H1 (cell line): ENCODE measurements at regions not wholly inside any gene's neighbourhood (a gene's known extent, or its start where the extent isn't known, plus 50 kb on each side); places are given as distances from the start of the nearest gene placed in this dataset.

ENCODE experiments used
- CTCF ChIA-PET: fragments of 300-600 bp; sonication (Branson Sonifier 250); formaldehyde crosslinking; loops from one replicate; lab custom pipeline; 2021; ENCODE audit not compliant: partially characterized antibody; lab: Charles Lee
- POLR2A ChIA-PET: fragments of 300-600 bp; sonication (Branson Sonifier 250); formaldehyde crosslinking; loops from one replicate; lab custom pipeline; 2021; ENCODE audit warnings: inconsistent platforms; ENCODE audit not compliant: partially characterized antibody; lab: Charles Lee
- DNase-seq, 2 experiments: peaks; one replicate each; pipeline versions ENCODE4 v3.0.0 to v3.0.0-alpha.2; 2010 to 2022; ENCODE audit warnings: low spot score in 2 of 2, low read depth in 1 of 2, mixed read lengths in 1 of 2
- FAIRE-seq: peaks from 2 replicates; lab custom pipeline; 2011; peaks lifted over from hg19 to GRCh38; lab: Jason Lieb, UNC
- H2AFZ ChIP-seq: 2 replicates; pipeline ENCODE4 v1.8.1; 2012; ENCODE audit warnings: low read length, inconsistent platforms
- H2AK5ac ChIP-seq: 2 replicates; pipeline ENCODE4 v1.6.1; 2013; ENCODE audit warnings: low read depth, low read length
- H2BK120ac ChIP-seq: replicated peaks from 2 replicates; pipeline ENCODE3; 2013; ENCODE audit warnings: low read depth, low read length, inconsistent platforms
- H2BK12ac ChIP-seq: 2 replicates; pipeline ENCODE4 v1.6.1; 2013; ENCODE audit warnings: low read depth, low read length
- H2BK15ac ChIP-seq: 2 replicates; pipeline ENCODE4 v1.6.1; 2013; ENCODE audit warnings: low read length
- H2BK20ac ChIP-seq: 2 replicates; pipeline ENCODE4 v1.6.1; 2013; ENCODE audit warnings: low read length
- H2BK5ac ChIP-seq: 2 replicates; pipeline ENCODE4 v1.6.1; 2013; ENCODE audit warnings: low read depth, low read length
- H3K14ac ChIP-seq: 2 replicates; pipeline ENCODE4 v1.6.1; 2013; ENCODE audit warnings: inconsistent platforms; ENCODE audit not compliant: insufficient read length
- H3K18ac ChIP-seq: 2 replicates; pipeline ENCODE4 v1.6.1; 2013; ENCODE audit warnings: low read length; ENCODE audit errors: extremely low read depth
- H3K23ac ChIP-seq: 2 replicates; pipeline ENCODE4 v1.6.1; 2013; ENCODE audit warnings: inconsistent platforms; ENCODE audit not compliant: insufficient read length
- H3K23me2 ChIP-seq: 2 replicates; pipeline ENCODE4 v1.6.1; 2013; ENCODE audit warnings: low read depth, low read length
- H3K27ac ChIP-seq: 2 replicates; pipeline ENCODE4 v1.6.1; 2011; ENCODE audit warnings: low read depth, low read length, inconsistent platforms
- H3K27me3 ChIP-seq, 4 experiments: replicated peaks in 1 of 4; 1 replicate in 1 of 4; 2 replicates in 3 of 4; pipeline versions ENCODE4 v1.6.1 to v1.8.1; 2011 to 2013; ENCODE audit warnings: low read length in 3 of 4, mild to moderate bottlenecking in 3 of 4, inconsistent platforms in 2 of 4, mixed read lengths in 2 of 4, moderate library complexity in 1 of 4; ENCODE audit not compliant: control insufficient read depth in 3 of 4, insufficient read depth in 3 of 4; ENCODE audit errors: extremely low read depth in 1 of 4
- H3K36me3 ChIP-seq, 4 experiments: 2 replicates each; pipeline versions ENCODE4 v1.6.1 to v1.8.1; 2011 to 2013; ENCODE audit warnings: mild to moderate bottlenecking in 4 of 4, low read length in 3 of 4, moderate library complexity in 2 of 4, control low read depth in 1 of 4, inconsistent platforms in 1 of 4; ENCODE audit not compliant: insufficient read depth in 4 of 4, control insufficient read depth in 2 of 4
- H3K4ac ChIP-seq: replicated peaks from 2 replicates; pipeline ENCODE3; 2013; ENCODE audit warnings: low read length, low read depth, mixed read lengths, inconsistent platforms; ENCODE audit not compliant: insufficient read length
- H3K4me1 ChIP-seq, 4 experiments: replicated peaks in 1 of 4; 1 replicate in 1 of 4; 2 replicates in 3 of 4; pipeline versions ENCODE4 v1.6.1 to v1.8.1; 2011 to 2013; ENCODE audit warnings: low read length in 3 of 4, inconsistent platforms in 2 of 4, mixed read lengths in 1 of 4; ENCODE audit not compliant: insufficient read depth in 4 of 4, control insufficient read depth in 3 of 4
- H3K4me2 ChIP-seq, 2 experiments: 2 replicates each; pipeline versions ENCODE4 v1.6.1 to v1.8.1; 2011 to 2013; ENCODE audit warnings: low read depth in 2 of 2, low read length in 2 of 2, control low read depth in 1 of 2, inconsistent platforms in 1 of 2, mild to moderate bottlenecking in 1 of 2; ENCODE audit not compliant: insufficient read depth in 1 of 2
- H3K4me3 ChIP-seq, 4 experiments: fragments of 200-600, 300-600 bp in 1 of 4; sonication (generic), shearing (Covaris generic), sonication (Bioruptor Twin) in 1 of 4; 2 replicates each; pipeline versions ENCODE4 v1.5.1 to v1.8.1; 2011 to 2016; ENCODE audit warnings: low read length in 4 of 4, low read depth in 3 of 4, control low read depth in 2 of 4, inconsistent platforms in 2 of 4, mild to moderate bottlenecking in 2 of 4, mixed read lengths in 1 of 4, moderate library complexity in 1 of 4; ENCODE audit not compliant: insufficient read depth in 2 of 4; ENCODE audit errors: extremely low read depth in 1 of 4
- H3K56ac ChIP-seq: replicated peaks from 2 replicates; pipeline ENCODE3; 2013; ENCODE audit warnings: low read depth, mild to moderate bottlenecking, mixed read lengths, low read length, inconsistent platforms; ENCODE audit not compliant: insufficient read length
- H3K79me1 ChIP-seq: 2 replicates; pipeline ENCODE4 v1.6.1; 2013; ENCODE audit warnings: low read depth, low read length, control low read depth
- H3K79me2 ChIP-seq, 2 experiments: 2 replicates each; pipeline versions ENCODE4 v1.6.1 to v1.8.1; 2012 to 2013; ENCODE audit warnings: low read length in 2 of 2, mild to moderate bottlenecking in 2 of 2, inconsistent platforms in 1 of 2; ENCODE audit not compliant: insufficient read depth in 2 of 2, control insufficient read depth in 1 of 2
- H3K9ac ChIP-seq, 4 experiments: replicated peaks in 1 of 4; 1 replicate in 1 of 4; 2 replicates in 3 of 4; pipeline versions ENCODE4 v1.6.1 to v1.8.1; 2011 to 2013; ENCODE audit warnings: low read depth in 3 of 4, low read length in 3 of 4, control low read depth in 2 of 4, mild to moderate bottlenecking in 2 of 4, moderate library complexity in 2 of 4, inconsistent platforms in 1 of 4; ENCODE audit errors: extremely low read depth in 1 of 4
- H3K9me3 ChIP-seq, 2 experiments: 2 replicates each; pipeline versions ENCODE4 v1.6.1 to v1.8.1; 2012 to 2013; ENCODE audit warnings: mild to moderate bottlenecking in 2 of 2, moderate library complexity in 2 of 2, control low read depth in 1 of 2, inconsistent platforms in 1 of 2, low read depth in 1 of 2, low read length in 1 of 2, mixed read lengths in 1 of 2; ENCODE audit not compliant: insufficient read depth in 2 of 2
- H4K20me1 ChIP-seq, 2 experiments: replicated peaks in 1 of 2; 2 replicates each; pipeline versions ENCODE3 to v1.8.1; 2011 to 2013; ENCODE audit warnings: inconsistent platforms in 2 of 2, low read length in 2 of 2, mild to moderate bottlenecking in 1 of 2; ENCODE audit not compliant: insufficient read depth in 2 of 2, control insufficient read depth in 1 of 2
- H4K5ac ChIP-seq: 2 replicates; pipeline ENCODE4 v1.6.1; 2013; ENCODE audit warnings: low read length, low read depth, mixed read lengths, inconsistent platforms; ENCODE audit not compliant: insufficient read length
- H4K8ac ChIP-seq: 2 replicates; pipeline ENCODE4 v1.8.0; 2013; ENCODE audit warnings: mild to moderate bottlenecking, moderate library complexity, low read length, inconsistent platforms; ENCODE audit not compliant: insufficient read depth; ENCODE audit errors: extremely low read depth
- H4K91ac ChIP-seq: replicated peaks from 2 replicates; pipeline ENCODE3; 2013; ENCODE audit warnings: low read length, mixed read lengths, inconsistent platforms; ENCODE audit not compliant: insufficient read length
- ASH2L ChIP-seq: fragments of 200-600, 300-600 bp; sonication (generic); IDR thresholded peaks from one replicate; pipeline ENCODE4 v1.7.1; 2017; ENCODE audit warnings: low read length
- CHD1 ChIP-seq: IDR thresholded peaks from 2 replicates; pipeline ENCODE4 v1.6.1; 2012; ENCODE audit warnings: low read depth, low read length, improper control_type of control experiment
- CTBP2 ChIP-seq: IDR thresholded peaks from 2 replicates; pipeline ENCODE4 v1.7.0; 2011; ENCODE audit warnings: borderline replicate concordance, mild to moderate bottlenecking, moderate library complexity, mixed read lengths, low read length; ENCODE audit not compliant: insufficient read depth, insufficient read length
- CTCF ChIP-seq, 3 experiments: IDR thresholded peaks; 1 replicate in 2 of 3; 2 replicates in 1 of 3; pipeline versions ENCODE4 v1.5.1 to v1.6.1; 2011; ENCODE audit warnings: low read length in 3 of 3, mild to moderate bottlenecking in 3 of 3, inconsistent platforms in 2 of 3, low read depth in 1 of 3, moderate library complexity in 1 of 3; ENCODE audit not compliant: insufficient read depth in 1 of 3; ENCODE audit errors: control extremely low read depth in 1 of 3
- EGR1 ChIP-seq: IDR thresholded peaks from 2 replicates; pipeline ENCODE4 v1.6.1; 2011; ENCODE audit warnings: low read depth, low read length, borderline replicate concordance
- GABPA ChIP-seq: IDR thresholded peaks from 2 replicates; pipeline ENCODE4 v1.6.1; 2011; ENCODE audit warnings: mild to moderate bottlenecking, low read length, moderate library complexity, borderline replicate concordance; ENCODE audit not compliant: insufficient read depth
- KDM4A ChIP-seq: IDR thresholded peaks from one replicate; pipeline ENCODE4 v1.7.1; 2012; ENCODE audit warnings: low read depth, mild to moderate bottlenecking, moderate library complexity, low read length, inconsistent platforms; ENCODE audit not compliant: severe bottlenecking
- RAD21 ChIP-seq, 2 experiments: IDR thresholded peaks in 1 of 2; conservative IDR thresholded peaks in 1 of 2; 2 replicates each; pipeline ENCODE4 v1.6.1; 2011; ENCODE audit warnings: low read depth in 2 of 2, low read length in 2 of 2, improper control_type of control experiment in 1 of 2, inconsistent platforms in 1 of 2, mild to moderate bottlenecking in 1 of 2, moderate library complexity in 1 of 2
- SAP30 ChIP-seq: fragments of 300-600 bp; sonication (generic); IDR thresholded peaks from 2 replicates; pipeline ENCODE4 v1.7.1; 2012; ENCODE audit warnings: low read length, moderate library complexity, mild to moderate bottlenecking, inconsistent platforms; ENCODE audit not compliant: insufficient read depth, insufficient replicate concordance
- SP4 ChIP-seq: IDR thresholded peaks from 2 replicates; pipeline ENCODE4 v1.6.1; 2012; ENCODE audit warnings: low read length, inconsistent platforms
- TEAD4 ChIP-seq: IDR thresholded peaks from 2 replicates; pipeline ENCODE4 v1.6.1; 2012; ENCODE audit warnings: low read depth, low read length, inconsistent platforms, mixed read lengths
- ZNF274 ChIP-seq: IDR thresholded peaks from 2 replicates; pipeline ENCODE4 v1.7.0; 2012; ENCODE audit warnings: low read length, borderline replicate concordance; ENCODE audit errors: extremely low read depth
- WGBS, 2 experiments: shearing (Covaris generic) in 1 of 2; methylation state at CpG; one replicate each; pipeline versions ENCODE4 v1.1.6 to v1.1.7; 2013 to 2015; ENCODE audit warnings: low lambda C conversion rate in 2 of 2, mixed read lengths in 2 of 2, inconsistent platforms in 1 of 2, low coverage in 1 of 2, missing lambda C conversion rate in 1 of 2; ENCODE audit not compliant: insufficient replicate concordance in 2 of 2, insufficient coverage in 1 of 2, insufficient read length in 1 of 2; ENCODE audit errors: extremely low coverage in 1 of 2, missing lambda C conversion rate in 1 of 2; 5-methylcytosine and 5-hydroxymethylcytosine counted together

GRCh38 chr7:49341849-49342248 lies 417.5 kb downstream of the CDC14C start:
- Histone ChIP-seq H3K23ac (no peak overlapping the region), H2BK15ac (no peak overlapping the region), H3K36me3 (peaks cover 0 to 6% (median 0%) of the 10 kb centered on the region in 4 experiments; a peak in 1 of 8 replicates), H3K4ac (no peak overlapping the region), H2BK5ac (no peak overlapping the region), H2BK12ac (no peak overlapping the region), H4K20me1 (no peaks in the 10 kb centered on the region), H3K56ac (no peak overlapping the region), H3K27ac (no peak overlapping the region), H3K4me3 (no peak overlapping the region; a peak in 1 of 8 replicates), H2AFZ (no peak overlapping the region), H3K4me2 (no peak overlapping the region), H4K91ac (no peak overlapping the region), H2AK5ac (no peak overlapping the region), H3K23me2 (no peaks in the 10 kb centered on the region), H3K14ac (no peak overlapping the region), H4K8ac (no peak overlapping the region), H3K18ac (no peak overlapping the region), H2BK120ac (no peak overlapping the region), H3K79me2 (no peaks in the 10 kb centered on the region), H4K5ac (no peak overlapping the region), H2BK20ac (no peak overlapping the region), H3K79me1 (no peaks in the 10 kb centered on the region), H3K9me3 (peaks cover 4 to 12% of the 10 kb centered on the region in 2 experiments; a peak in 2 of 4 replicates), H3K9ac (no peak overlapping the region), H3K27me3 (no peaks in the 10 kb centered on the region), H3K4me1 (no peaks in the 10 kb centered on the region)
- CTCF ChIA-PET, result no interaction called here
- DNase-seq (no peak), FAIRE-seq (no peak)
- WGBS, 2 experiments, result 89% methylated on average over 3 of the region's 3 CpGs; no CpG with 5 or more reads in 1 of the 2 experiments
- POLR2A ChIA-PET, result no interaction called here
- no peak for TF ChIP-seq SAP30
- no peak for TF ChIP-seq CTCF (IDR thresholded peaks at IDR 0.05; ENCODE audit: control extremely low read depth in 1 of 3, insufficient read depth in 1 of 3, low read depth in 1 of 3, low read length in 3 of 3)
- TF ChIP-seq GABPA, result no peak
- TF ChIP-seq EGR1, result no peak
- no peak for TF ChIP-seq KDM4A
- no peak for TF ChIP-seq CHD1
- TF ChIP-seq ZNF274, result no peak
- no peak for TF ChIP-seq SP4
- no peak for TF ChIP-seq RAD21 (IDR thresholded peaks at IDR 0.05 in 1 of 2, conservative IDR thresholded peaks at IDR 0.05 in 1 of 2; ENCODE audit: low read depth in 2 of 2, low read length in 2 of 2)
- TF ChIP-seq CTBP2, result no peak
- no peak for TF ChIP-seq ASH2L
- TF ChIP-seq TEAD4, result no peak
